Stimulated activated CD8-positive, alpha-beta memory T cell treated with anti-CD3 and anti-CD28 coated beads, Interleukin-7, amount 100 ng/mL, for 24 hours (primary cell): ENCODE measurements at regions not wholly inside any gene's neighbourhood (a gene's known extent, or its start where the extent isn't known, plus 50 kb on each side); places are given as distances from the start of the nearest gene placed in this dataset.

Experiments
- DNase-seq: peaks from one replicate; pipeline ENCODE4 v3.0.0-alpha.2; 2020; ENCODE audit warnings: low read depth

GRCh38 chr17:72501404-72502370, 380.9 kb downstream of the SOX9 start:
- no peak for DNase-seq

DNA sequence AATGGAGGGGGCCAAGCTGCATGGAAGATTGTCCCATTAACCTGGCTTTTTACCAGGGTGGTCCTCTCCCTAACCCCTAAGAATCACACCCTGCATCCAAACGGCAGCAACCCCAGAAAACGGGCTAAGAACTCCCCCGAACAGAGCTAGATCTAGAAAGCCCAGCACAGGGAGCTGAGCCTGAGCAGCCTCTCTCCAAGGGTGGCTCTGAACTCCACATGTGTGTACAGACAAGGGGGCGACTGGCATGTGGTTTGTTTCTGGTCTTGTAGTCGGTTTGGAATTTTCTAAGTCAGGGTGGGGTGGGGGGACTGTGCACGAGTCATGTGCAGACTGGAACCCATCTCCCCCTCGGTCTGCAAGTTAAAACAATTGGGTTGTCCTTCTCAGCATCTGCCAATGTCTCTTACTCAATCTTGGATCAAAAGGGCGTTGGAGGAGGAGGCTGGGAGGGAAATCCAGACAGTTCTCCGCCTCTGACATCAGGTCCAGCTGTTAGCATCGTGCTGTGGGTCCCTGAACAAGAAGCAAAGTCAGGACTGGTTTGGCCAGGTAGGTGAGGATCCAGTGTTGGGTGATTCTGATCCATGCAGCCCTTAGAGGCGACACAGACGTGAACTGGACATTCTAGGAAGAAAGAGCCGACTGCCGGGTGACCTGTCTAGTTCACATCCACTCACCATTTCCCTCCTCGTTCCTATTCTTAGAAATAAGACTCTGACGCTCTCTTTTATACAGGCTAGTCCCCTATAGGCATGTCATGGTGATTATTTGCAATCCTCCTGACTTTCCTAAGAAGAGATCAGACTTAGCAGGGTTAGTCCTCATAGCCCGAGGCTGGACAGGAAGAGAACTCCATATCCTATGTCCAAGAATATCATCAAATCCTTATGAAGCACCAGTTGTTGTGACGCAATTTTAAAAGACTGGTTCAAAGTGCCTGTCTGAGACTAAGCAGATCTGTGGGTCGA, 381.8 kb downstream of the SOX9 start:
- DNase-seq: no peak

DNA sequence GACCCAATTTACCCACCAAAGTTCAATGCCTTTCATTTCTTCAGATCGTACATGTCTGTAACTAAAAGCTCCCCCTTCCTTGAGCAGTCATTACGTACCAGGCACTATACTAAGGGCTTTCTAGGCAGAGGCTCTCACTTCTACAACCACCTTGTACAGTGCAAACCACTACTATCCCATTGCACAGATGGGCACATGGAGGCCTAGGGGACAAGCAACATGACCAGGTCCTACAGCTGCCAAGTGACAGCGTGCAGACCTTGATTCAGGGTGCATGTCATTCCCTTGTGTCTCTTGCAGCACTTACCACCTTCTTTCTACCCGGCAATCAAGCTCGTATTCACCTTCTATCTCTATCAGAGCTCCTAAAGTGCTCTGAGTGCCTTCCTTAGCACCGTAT, 382.7 kb downstream of the SOX9 start:
- no peak for DNase-seq

DNA sequence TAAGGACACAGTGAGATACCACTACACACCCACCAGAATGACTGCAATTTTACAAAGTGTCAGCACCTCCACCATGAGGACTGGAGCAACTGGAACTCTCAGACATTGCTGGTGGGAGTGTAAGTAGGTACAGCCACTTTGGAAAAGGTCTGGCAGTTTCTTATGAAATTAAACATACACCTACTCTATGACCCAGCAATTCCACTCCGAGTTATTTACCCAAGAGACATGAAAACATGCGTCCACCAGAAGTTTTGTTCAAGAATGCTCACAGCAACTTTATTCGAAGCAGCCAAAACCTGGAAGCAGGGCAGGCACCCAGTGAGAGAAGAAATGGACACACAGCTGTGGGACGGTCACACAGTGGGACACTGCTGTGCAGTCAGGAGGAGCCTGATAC, 384.0 kb downstream of the SOX9 start:
- no peak for DNase-seq

- no peak for DNase-seq
Measured at GRCh38 chr17:72506773-72507172, 386.0 kb downstream of the SOX9 start.

DNA sequence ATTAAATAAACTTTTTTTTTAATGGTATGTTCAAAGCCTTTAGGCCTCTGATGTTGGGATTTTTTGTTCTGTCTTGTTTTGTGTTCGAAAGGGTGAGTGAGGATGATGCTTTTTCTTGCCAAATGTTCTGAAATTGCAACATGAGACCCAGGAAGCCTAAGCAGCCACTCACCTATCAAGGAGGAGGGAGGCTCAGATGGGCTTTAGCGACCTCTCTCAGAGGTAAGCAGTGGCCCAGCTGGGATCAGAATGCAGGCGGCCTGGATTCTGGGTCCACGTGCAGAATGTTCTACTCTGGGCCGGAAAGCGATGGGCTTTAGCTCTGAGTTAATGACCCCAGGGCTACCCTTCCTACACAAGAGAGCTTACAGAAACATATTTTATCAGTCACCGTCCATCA, 386.6 kb downstream of the SOX9 start:
- no peak for DNase-seq

DNA sequence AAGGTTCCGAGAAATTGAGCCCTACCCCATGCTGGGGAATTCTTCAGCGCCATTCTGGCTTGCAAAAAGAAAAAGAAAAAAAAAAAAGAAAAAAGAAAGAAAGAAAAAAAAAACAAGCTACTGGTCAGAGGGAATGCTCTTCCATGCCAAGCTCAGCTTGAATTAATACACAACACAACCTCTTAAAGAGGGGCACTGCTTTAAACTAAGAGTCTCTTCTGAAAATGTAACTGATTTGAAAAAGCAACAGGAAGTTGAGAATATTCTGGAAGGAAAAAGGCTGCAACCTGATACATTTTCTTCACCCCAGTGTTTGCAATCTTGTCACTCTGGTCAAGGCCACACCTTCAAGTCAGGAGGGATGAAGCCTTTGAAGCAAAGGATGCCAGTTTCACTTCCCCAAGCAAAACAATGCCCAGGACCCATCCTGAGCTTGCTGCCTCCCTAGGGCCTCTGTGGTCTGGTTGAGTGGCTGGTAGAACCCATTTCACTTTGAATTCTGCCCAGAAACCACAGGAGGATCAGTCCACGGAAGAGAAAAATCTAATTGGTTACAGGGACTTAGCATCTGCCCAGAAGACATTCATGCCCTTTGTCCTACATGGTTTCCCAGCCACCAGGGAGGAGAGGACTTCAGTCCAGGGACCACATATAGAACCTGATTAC, 389.7 kb downstream of the SOX9 start:
- DNase-seq: no peak

DNA sequence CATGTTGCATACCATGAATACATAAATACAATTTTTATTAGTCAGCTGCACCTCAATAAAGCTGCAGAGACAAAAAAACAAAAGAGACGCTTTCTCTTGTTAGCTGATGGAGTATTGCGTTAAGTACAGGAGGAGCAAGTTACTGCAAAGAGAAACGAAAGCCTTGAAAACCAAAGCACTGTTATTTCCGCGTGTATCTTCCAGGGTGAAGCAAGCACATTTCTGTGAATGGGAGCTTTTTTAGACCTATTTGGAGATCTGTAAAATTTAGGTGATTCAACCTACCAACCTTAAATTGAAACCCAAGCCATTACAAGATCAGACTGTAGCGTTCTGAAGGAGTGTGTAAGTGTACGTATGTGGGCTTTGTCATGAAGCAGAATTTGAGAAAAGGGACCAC, 390.4 kb downstream of the SOX9 start:
- no peak for DNase-seq

GRCh38 chr17:72511874-72512273, 391.1 kb downstream of the SOX9 start:
- DNase-seq: no peak

- DNase-seq: no peak
Measured at GRCh38 chr17:72512649-72513556, 392.1 kb downstream of the SOX9 start.

GRCh38 chr17:72514321-72514861, 393.6 kb downstream of the SOX9 start:
- DNase-seq: no peak

- no peak for DNase-seq
Measured at GRCh38 chr17:72514891-72515290, 394.1 kb downstream of the SOX9 start.

GRCh38 chr17:72515291-72516065, 394.7 kb downstream of the SOX9 start:
- no peak for DNase-seq

DNA sequence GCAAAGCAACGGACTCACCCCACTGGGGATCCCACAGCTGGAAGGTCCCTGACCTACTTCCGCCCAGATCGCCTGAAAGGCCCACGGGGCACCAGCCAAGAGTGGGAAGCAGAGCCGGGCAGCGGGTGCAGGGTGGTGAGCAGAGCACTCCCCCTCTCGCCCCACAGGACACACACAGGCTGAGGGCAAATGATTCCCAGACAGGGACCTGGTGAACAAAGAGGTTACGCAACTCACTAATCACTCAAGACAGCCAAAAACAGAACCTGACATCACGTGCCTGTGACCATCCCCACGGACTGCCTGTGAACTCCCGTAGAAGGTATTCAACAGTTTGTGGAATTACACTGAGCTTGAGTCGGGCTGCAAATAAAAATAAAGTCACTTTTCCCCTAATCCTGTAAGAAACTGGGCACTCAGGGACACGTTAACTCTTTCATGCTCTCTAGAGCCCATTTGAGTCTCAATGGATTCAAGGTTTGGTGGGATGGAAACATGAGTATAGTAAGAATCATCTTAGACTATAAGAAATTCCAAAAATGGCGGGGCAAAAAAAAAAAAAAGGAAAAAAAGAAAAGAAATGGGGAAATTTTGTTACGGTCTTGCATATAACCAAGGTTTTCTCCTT, 396.1 kb downstream of the SOX9 start:
- no peak for DNase-seq

GRCh38 chr17:72517413-72518158, 396.8 kb downstream of the SOX9 start:
- no peak for DNase-seq

DNA sequence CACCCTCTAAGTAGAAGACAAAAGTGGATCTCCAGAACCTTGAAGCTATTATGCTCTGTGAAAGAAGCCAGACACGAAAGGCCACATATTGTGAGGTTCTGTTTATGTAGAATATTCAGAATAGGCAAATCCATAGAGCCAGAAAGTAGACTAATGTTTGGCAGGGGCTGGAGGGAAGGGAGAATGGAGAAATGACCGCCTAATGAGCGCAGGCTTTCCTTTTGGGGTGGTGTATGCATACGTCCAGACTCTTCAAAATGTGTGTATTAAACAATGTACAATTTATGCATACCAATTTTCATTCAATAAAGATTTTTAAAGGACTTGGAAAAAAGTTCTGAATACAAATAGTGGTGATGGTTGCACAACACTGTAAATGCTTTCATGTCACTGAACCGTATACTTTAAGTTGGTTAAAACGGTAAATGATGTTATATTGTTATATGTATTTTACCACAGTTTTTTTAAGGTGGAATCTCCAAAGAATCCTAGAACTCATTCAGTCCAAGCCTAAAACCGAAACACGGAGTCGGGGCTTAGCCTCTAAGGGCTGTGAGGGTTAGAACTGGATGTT, 397.4 kb downstream of the SOX9 start:
- no peak for DNase-seq

DNA sequence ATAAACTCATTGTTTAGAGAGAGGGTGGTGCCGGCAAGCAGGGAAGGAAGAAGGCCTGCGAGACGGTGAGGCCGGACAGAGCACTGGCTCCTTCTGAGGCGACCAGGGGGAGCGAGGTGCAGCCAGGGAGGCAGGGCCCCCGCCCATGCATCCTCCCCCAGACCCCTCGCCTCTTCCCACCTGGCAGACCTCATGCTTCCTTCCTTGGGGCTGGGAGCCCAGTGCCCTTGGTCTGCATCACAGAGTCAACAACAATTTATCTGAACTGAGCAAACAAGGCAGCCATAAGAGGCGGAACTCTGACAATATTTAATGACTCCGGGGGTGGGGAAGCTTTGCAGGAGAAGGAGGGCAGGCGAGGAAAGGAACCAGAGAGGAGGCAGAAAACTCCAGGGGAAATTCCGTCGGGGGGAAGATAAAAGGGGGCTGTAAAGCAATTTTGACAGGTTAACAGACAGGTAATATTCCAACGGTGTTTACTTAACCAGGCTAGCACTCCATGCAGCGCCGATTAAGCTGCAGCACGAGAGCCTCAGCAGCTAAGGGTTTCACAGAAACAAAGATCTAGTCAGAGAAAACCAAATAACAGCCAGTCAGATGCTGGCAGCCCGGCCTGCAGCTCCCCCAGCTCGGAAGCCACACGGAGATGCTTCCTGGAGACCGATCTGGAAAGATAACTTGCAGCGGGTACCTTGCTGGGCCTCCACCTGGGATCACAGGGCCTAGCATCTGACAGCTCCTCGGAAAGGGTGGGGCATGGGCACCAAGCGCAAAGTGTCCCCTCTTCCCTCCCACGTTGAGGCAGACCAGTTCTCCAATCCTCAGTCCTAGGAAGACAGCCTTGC, 398.2 kb downstream of the SOX9 start:
- no peak for DNase-seq

DNA sequence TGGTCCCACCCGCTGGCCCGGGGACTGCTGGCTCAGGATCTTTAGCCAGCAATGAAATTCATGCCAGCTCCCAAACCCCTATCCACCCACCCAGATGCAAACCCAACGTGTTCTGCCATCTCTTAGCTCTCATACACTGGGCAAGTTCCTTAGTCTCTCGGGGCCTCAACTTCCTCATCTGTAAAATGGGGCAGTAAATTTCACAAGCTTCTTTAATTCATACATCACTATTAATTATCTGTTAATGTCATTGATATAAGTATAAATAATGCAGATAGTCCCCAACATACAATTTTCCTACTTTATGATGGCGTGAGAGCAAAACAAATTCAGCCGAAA, 398.7 kb downstream of the SOX9 start:
- DNase-seq: no peak
